Upper lobe of left lung (tissue), 4 donors: ENCODE measurements at regions not wholly inside any gene's neighbourhood (a gene's known extent, or its start where the extent isn't known, plus 50 kb on each side); places are given as distances from the start of the nearest gene placed in this dataset.

ENCODE experiments used
- EP300 ChIP-seq, 4 donors: sonication (generic); formaldehyde crosslinking; IDR thresholded peaks; one replicate each; pipeline ENCODE4 v1.5.1; 2017; ENCODE audit warnings: antibody characterized with exemption in 4 of 4, control low read depth in 2 of 4
- TF ChIP-seq, protein P1 (sequence below), 6 experiments: fragments of 450-650 bp in 4 of 6; fragments of 200-600 bp in 2 of 6; sonication (generic) in 2 of 6; IDR thresholded peaks; one replicate each; pipeline ENCODE4 v1.5.1; 2016 to 2019; ENCODE audit warnings: antibody characterized with exemption in 6 of 6

DNA sequence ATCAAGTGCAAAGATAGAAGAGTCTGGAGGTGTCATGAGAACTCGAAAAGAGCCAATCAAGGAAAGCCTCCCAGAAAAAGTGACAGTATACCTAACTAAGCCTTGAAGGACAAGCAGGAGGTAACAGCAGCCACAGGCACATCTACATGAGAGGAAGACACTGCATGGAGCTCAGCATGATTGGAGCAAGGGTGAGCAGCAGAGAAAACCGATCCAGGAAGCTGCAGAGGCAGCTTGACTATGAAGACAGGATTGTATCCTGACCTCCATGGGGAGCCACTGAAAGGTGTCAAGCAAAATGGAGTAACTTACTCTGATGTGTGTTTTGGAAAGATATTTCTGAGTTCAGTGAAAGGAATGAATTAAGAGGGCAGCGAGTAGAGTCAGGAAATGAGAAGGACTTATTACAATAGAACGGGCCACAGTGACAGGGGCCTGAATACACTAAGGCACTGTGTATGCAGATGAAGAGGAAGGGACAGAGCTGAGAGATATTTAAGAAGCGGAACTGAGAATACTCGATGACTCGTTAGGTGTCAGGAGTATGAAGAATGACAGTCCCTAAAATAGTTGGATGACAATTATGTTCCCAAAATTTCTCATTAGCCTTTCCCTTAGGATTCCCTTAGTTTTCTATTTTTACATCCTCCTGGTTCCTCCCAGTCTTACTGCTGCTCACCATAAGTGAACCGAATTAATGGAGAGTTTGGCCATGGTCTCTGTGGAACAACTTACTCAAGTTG, 139.3 kb upstream of the NFIA start:
- TF ChIP-seq, protein P1, sequence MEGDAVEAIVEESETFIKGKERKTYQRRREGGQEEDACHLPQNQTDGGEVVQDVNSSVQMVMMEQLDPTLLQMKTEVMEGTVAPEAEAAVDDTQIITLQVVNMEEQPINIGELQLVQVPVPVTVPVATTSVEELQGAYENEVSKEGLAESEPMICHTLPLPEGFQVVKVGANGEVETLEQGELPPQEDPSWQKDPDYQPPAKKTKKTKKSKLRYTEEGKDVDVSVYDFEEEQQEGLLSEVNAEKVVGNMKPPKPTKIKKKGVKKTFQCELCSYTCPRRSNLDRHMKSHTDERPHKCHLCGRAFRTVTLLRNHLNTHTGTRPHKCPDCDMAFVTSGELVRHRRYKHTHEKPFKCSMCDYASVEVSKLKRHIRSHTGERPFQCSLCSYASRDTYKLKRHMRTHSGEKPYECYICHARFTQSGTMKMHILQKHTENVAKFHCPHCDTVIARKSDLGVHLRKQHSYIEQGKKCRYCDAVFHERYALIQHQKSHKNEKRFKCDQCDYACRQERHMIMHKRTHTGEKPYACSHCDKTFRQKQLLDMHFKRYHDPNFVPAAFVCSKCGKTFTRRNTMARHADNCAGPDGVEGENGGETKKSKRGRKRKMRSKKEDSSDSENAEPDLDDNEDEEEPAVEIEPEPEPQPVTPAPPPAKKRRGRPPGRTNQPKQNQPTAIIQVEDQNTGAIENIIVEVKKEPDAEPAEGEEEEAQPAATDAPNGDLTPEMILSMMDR (IDR thresholded peaks at IDR 0.05): no peak
- TF ChIP-seq EP300 (IDR thresholded peaks at IDR 0.05): no peak
